Neuronal stem cell (in vitro differentiated cells): ENCODE measurements at regions not wholly inside any gene's neighbourhood (a gene's known extent, or its start where the extent isn't known, plus 50 kb on each side); places are given as distances from the start of the nearest gene placed in this dataset.

ENCODE experiments used
- DNase-seq: peaks from one replicate; pipeline ENCODE4 v3.0.0-alpha.2; 2013; ENCODE audit warnings: low spot score
- H2AFZ ChIP-seq: one replicate; pipeline ENCODE4 v1.6.1; 2013; ENCODE audit warnings: mild to moderate bottlenecking, low read length, inconsistent platforms
- H2AK5ac ChIP-seq: 2 replicates; pipeline ENCODE4 v1.6.1; 2013; ENCODE audit warnings: low read depth, mild to moderate bottlenecking, inconsistent platforms, low read length, moderate library complexity, mixed read lengths
- H2BK120ac ChIP-seq: 2 replicates; pipeline ENCODE4 v1.6.1; 2013; ENCODE audit warnings: low read depth, mild to moderate bottlenecking, inconsistent platforms, low read length, moderate library complexity, mixed read lengths
- H2BK12ac ChIP-seq: one replicate; pipeline ENCODE4 v1.6.1; 2013; ENCODE audit warnings: low read length, inconsistent platforms
- H2BK15ac ChIP-seq: 2 replicates; pipeline ENCODE4 v1.6.1; 2013; ENCODE audit warnings: mild to moderate bottlenecking, low read length, inconsistent platforms, mixed read lengths
- H2BK5ac ChIP-seq: one replicate; pipeline ENCODE4 v1.6.1; 2013; ENCODE audit warnings: inconsistent platforms, mild to moderate bottlenecking, low read length, moderate library complexity
- H3K14ac ChIP-seq: one replicate; pipeline ENCODE4 v1.6.1; 2013; ENCODE audit warnings: low read length, inconsistent platforms
- H3K18ac ChIP-seq: 2 replicates; pipeline ENCODE4 v1.6.1; 2013; ENCODE audit warnings: low read length, inconsistent platforms
- H3K23ac ChIP-seq: 2 replicates; pipeline ENCODE4 v1.6.1; 2013; ENCODE audit warnings: low read depth, mild to moderate bottlenecking, mixed read lengths, low read length, inconsistent platforms; ENCODE audit not compliant: poor library complexity
- H3K27ac ChIP-seq: replicated peaks from 3 replicates; pipeline ENCODE4 v1.5.1; 2013; ENCODE audit warnings: low read length, inconsistent platforms
- H3K27me3 ChIP-seq, 3 experiments: 2 replicates each; pipeline ENCODE4 v1.6.1; 2013; ENCODE audit warnings: low read length in 3 of 3, mild to moderate bottlenecking in 2 of 3, inconsistent platforms in 1 of 3, low read depth in 1 of 3, mixed read lengths in 1 of 3, moderate library complexity in 1 of 3; ENCODE audit not compliant: control insufficient read depth in 3 of 3, insufficient read depth in 3 of 3
- H3K36me3 ChIP-seq, 2 donors: replicated peaks in 1 of 2; 2 replicates each; pipeline ENCODE4 v1.6.1; 2013; ENCODE audit warnings: low read length in 2 of 2; ENCODE audit not compliant: control insufficient read depth in 2 of 2, insufficient read depth in 2 of 2
- H3K4ac ChIP-seq: 2 replicates; pipeline ENCODE4 v1.6.1; 2013; ENCODE audit warnings: inconsistent platforms, mild to moderate bottlenecking, low read length, moderate library complexity
- H3K4me1 ChIP-seq, 2 donors: 1 replicate in 1 of 2; 2 replicates in 1 of 2; pipeline ENCODE4 v1.6.1; 2013; ENCODE audit warnings: low read length in 2 of 2, low read depth in 1 of 2; ENCODE audit not compliant: control insufficient read depth in 2 of 2, insufficient read depth in 1 of 2
- H3K4me2 ChIP-seq: one replicate; pipeline ENCODE4 v1.6.1; 2013; ENCODE audit warnings: mild to moderate bottlenecking, low read length, inconsistent platforms; ENCODE audit not compliant: insufficient read depth, poor library complexity, severe bottlenecking
- H3K4me3 ChIP-seq, 2 donors: 2 replicates each; pipeline ENCODE4 v1.5.1; 2013; ENCODE audit warnings: low read length in 2 of 2, mild to moderate bottlenecking in 2 of 2, inconsistent platforms in 1 of 2, moderate library complexity in 1 of 2
- H3K79me1 ChIP-seq: one replicate; pipeline ENCODE4 v1.6.1; 2013; ENCODE audit warnings: low read depth, mild to moderate bottlenecking, inconsistent platforms, low read length, moderate library complexity
- H3K9ac ChIP-seq: one replicate; pipeline ENCODE4 v1.6.1; 2013; ENCODE audit warnings: mild to moderate bottlenecking, low read depth, low read length, inconsistent platforms; ENCODE audit not compliant: poor library complexity
- H3K9me3 ChIP-seq, 2 donors: replicated peaks in 1 of 2; 2 replicates each; pipeline versions ENCODE3 to v1.6.1; 2013; ENCODE audit warnings: low read length in 2 of 2, mild to moderate bottlenecking in 2 of 2, inconsistent platforms in 1 of 2, low read depth in 1 of 2, mixed read lengths in 1 of 2, moderate library complexity in 1 of 2; ENCODE audit not compliant: control insufficient read depth in 2 of 2, insufficient read depth in 1 of 2
- H4K8ac ChIP-seq: one replicate; pipeline ENCODE4 v1.6.1; 2013; ENCODE audit warnings: low read depth, mild to moderate bottlenecking, inconsistent platforms, low read length, moderate library complexity
- H4K91ac ChIP-seq: one replicate; pipeline ENCODE4 v1.6.1; 2013; ENCODE audit warnings: low read length, low read depth, mild to moderate bottlenecking, inconsistent platforms; ENCODE audit not compliant: poor library complexity
- WGBS, 2 donors: extraction: QIAGEN DNeasy Blood & Tissue Kit; methylation state at CpG; one replicate each; pipeline ENCODE4 v1.1.7; 2013; ENCODE audit warnings: missing lambda C conversion rate in 2 of 2, mixed read lengths in 1 of 2; ENCODE audit not compliant: insufficient read length in 2 of 2, insufficient replicate concordance in 1 of 2; ENCODE audit errors: extremely low coverage in 2 of 2; 5-methylcytosine and 5-hydroxymethylcytosine counted together

GRCh38 chr15:94917068-94917467, 685.7 kb downstream of the MCTP2 start:
- Histone ChIP-seq H2AFZ (peak overlapping the region; percentile 8), H3K9me3 (no peaks in the 10 kb centered on the region), H3K79me1 (no peaks in the 10 kb centered on the region), H4K91ac (no peak overlapping the region), H2BK120ac (no peak overlapping the region), H3K36me3 (no peaks in the 10 kb centered on the region), H3K23ac (no peak overlapping the region), H2BK15ac (no peak overlapping the region), H3K4me2 (no peak overlapping the region), H4K8ac (no peak overlapping the region), H2AK5ac (no peak overlapping the region), H3K14ac (no peak overlapping the region), H3K4me3 (no peak overlapping the region), H2BK5ac (no peak overlapping the region), H3K4ac (no peak overlapping the region), H3K4me1 (peaks cover 1 to 3% of the 10 kb centered on the region in 2 donors), H3K9ac (no peak overlapping the region), H3K27me3 (peaks cover 0 to 3% (median 0%) of the 10 kb centered on the region in 3 experiments), H3K18ac (no peak overlapping the region), H2BK12ac (no peak overlapping the region), H3K27ac (no peak overlapping the region)
- no peak for DNase-seq
- WGBS, 2 donors: no CpG with 5 or more reads among the region's 5 CpGs

DNA sequence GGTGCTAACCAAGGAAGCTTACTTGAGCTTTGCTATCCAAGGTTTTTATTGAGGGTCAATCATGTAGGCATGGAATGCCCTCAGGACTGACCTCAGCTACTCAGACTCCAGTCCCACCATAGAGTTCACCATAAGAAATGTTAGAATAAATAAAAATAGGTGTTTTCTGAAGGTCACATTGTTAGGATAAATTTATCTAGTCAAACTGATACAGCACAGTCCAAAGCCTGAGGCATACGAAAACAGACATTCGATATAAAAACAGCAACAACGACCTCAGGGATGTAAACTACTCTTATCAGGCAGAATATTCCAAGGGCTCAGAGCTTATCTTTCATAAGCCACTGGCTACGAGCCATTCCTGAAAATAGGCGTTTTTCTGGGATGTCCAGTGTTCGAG, 690.6 kb downstream of the MCTP2 start:
- H4K8ac ChIP-seq: no peak overlapping the region
- no peaks in the 10 kb centered on the region for H3K9me3 ChIP-seq
- H3K18ac ChIP-seq: no peak overlapping the region
- DNase-seq: no peak
- peaks cover 0 to 3% (median 0%) of the 10 kb centered on the region in 3 experiments for H3K27me3 ChIP-seq
- H3K14ac ChIP-seq: no peak overlapping the region
- H3K4me3 ChIP-seq: no peak overlapping the region
- H2AFZ ChIP-seq: no peak overlapping the region
- WGBS, 2 donors: no CpG with 5 or more reads among the region's 6 CpGs
- no peak overlapping the region for H3K23ac ChIP-seq
- no peak overlapping the region for H2BK15ac ChIP-seq
- no peaks in the 10 kb centered on the region for H3K36me3 ChIP-seq
- no peak overlapping the region for H3K27ac ChIP-seq
- no peak overlapping the region for H2BK12ac ChIP-seq
- H3K9ac ChIP-seq: no peak overlapping the region
- H2BK120ac ChIP-seq: no peak overlapping the region
- H3K79me1 ChIP-seq: no peaks in the 10 kb centered on the region
- peaks cover 1 to 3% of the 10 kb centered on the region in 2 donors for H3K4me1 ChIP-seq
- no peak overlapping the region for H2BK5ac ChIP-seq
- no peak overlapping the region for H2AK5ac ChIP-seq
- H3K4ac ChIP-seq: no peak overlapping the region
- no peak overlapping the region for H4K91ac ChIP-seq
- H3K4me2 ChIP-seq: no peak overlapping the region

GRCh38 chr15:94924057-94924456, 692.7 kb downstream of the MCTP2 start:
- Histone ChIP-seq H2AK5ac (no peak overlapping the region), H3K14ac (no peak overlapping the region), H3K4ac (no peak overlapping the region), H2BK12ac (no peak overlapping the region), H3K79me1 (no peaks in the 10 kb centered on the region), H3K18ac (no peak overlapping the region), H2AFZ (no peak overlapping the region), H3K9ac (no peak overlapping the region), H3K27me3 (no peaks in the 10 kb centered on the region), H4K8ac (no peak overlapping the region), H2BK5ac (no peak overlapping the region), H4K91ac (no peak overlapping the region), H2BK15ac (no peak overlapping the region), H3K36me3 (no peaks in the 10 kb centered on the region), H3K23ac (no peak overlapping the region), H3K4me1 (no peaks in the 10 kb centered on the region), H3K4me2 (no peak overlapping the region), H3K9me3 (no peaks in the 10 kb centered on the region), H3K27ac (no peak overlapping the region), H2BK120ac (no peak overlapping the region), H3K4me3 (no peak overlapping the region)
- DNase-seq: no peak
- WGBS, 2 donors: no CpG with 5 or more reads among the region's 3 CpGs

GRCh38 chr15:94924971-94925598, 693.7 kb downstream of the MCTP2 start:
- H4K8ac ChIP-seq: no peak overlapping the region
- H3K9ac ChIP-seq: no peak overlapping the region
- WGBS, 2 donors: no CpG with 5 or more reads among the region's 9 CpGs
- H3K4me2 ChIP-seq: no peak overlapping the region
- H3K4me1 ChIP-seq: no peaks in the 10 kb centered on the region
- H2BK12ac ChIP-seq: no peak overlapping the region
- no peak overlapping the region for H3K18ac ChIP-seq
- no peak overlapping the region for H3K23ac ChIP-seq
- H2AK5ac ChIP-seq: no peak overlapping the region
- H3K36me3 ChIP-seq: no peaks in the 10 kb centered on the region
- no peaks in the 10 kb centered on the region for H3K27me3 ChIP-seq
- no peaks in the 10 kb centered on the region for H3K9me3 ChIP-seq
- H2BK5ac ChIP-seq: no peak overlapping the region
- no peak for DNase-seq
- no peak overlapping the region for H3K14ac ChIP-seq
- H3K27ac ChIP-seq: no peak overlapping the region
- no peak overlapping the region for H2BK15ac ChIP-seq
- H2AFZ ChIP-seq: no peak overlapping the region
- no peak overlapping the region for H4K91ac ChIP-seq
- H2BK120ac ChIP-seq: no peak overlapping the region
- no peak overlapping the region for H3K4me3 ChIP-seq
- H3K79me1 ChIP-seq: no peaks in the 10 kb centered on the region
- no peak overlapping the region for H3K4ac ChIP-seq
